ENCODE measurements at regions not wholly inside any gene's neighbourhood (a gene's known extent, or its start where the extent isn't known, plus 50 kb on each side); places are given as distances from the start of the nearest gene placed in this dataset.

- no peak overlapping the region for H3K27ac ChIP-seq
- H3K4me1 ChIP-seq (ENCODE audit: low read depth, poor library complexity, severe bottlenecking): no peaks in the 10 kb centered on the region
- H2AFZ ChIP-seq (ENCODE audit: low read depth): no peak overlapping the region
- TF ChIP-seq CTCF (conservative IDR thresholded peaks at IDR 0.05; ENCODE audit: low read depth, low read length): no peak
- no peaks in the 10 kb centered on the region for H3K79me2 ChIP-seq (ENCODE audit: insufficient read depth, low read depth)
- H3K4me3 ChIP-seq (IDR thresholded peaks at IDR 0.05; ENCODE audit: insufficient read depth, low read depth, low read length): no peak overlapping the region
- no peaks in the 10 kb centered on the region for H3K27me3 ChIP-seq (ENCODE audit: insufficient read depth, low read depth)
- no peak overlapping the region for H3K4me2 ChIP-seq
- no peaks in the 10 kb centered on the region for H4K20me1 ChIP-seq (ENCODE audit: insufficient read depth)
- H3K9ac ChIP-seq: no peak overlapping the region
- H3K36me3 ChIP-seq (ENCODE audit: insufficient read depth): no peaks in the 10 kb centered on the region
Observed at GRCh38 chr7:49666764-49667163, 106.7 kb upstream of the VWC2 start.

GRCh38 chr7:49669285-49669684, 104.2 kb upstream of the VWC2 start:
- Histone ChIP-seq H4K20me1 (ENCODE audit: insufficient read depth) (no peaks in the 10 kb centered on the region), H2AFZ (ENCODE audit: low read depth) (no peak overlapping the region), H3K27me3 (ENCODE audit: insufficient read depth, low read depth) (no peaks in the 10 kb centered on the region), H3K4me2 (no peak overlapping the region), H3K27ac (no peak overlapping the region), H3K4me3 (IDR thresholded peaks at IDR 0.05; ENCODE audit: insufficient read depth, low read depth, low read length) (no peak overlapping the region), H3K4me1 (ENCODE audit: low read depth, poor library complexity, severe bottlenecking) (no peaks in the 10 kb centered on the region), H3K9ac (no peak overlapping the region), H3K36me3 (ENCODE audit: insufficient read depth) (no peaks in the 10 kb centered on the region), H3K79me2 (ENCODE audit: insufficient read depth, low read depth) (no peaks in the 10 kb centered on the region)
- TF ChIP-seq CTCF (conservative IDR thresholded peaks at IDR 0.05; ENCODE audit: low read depth, low read length): no peak

- Histone ChIP-seq H3K9ac (no peak overlapping the region), H3K4me2 (no peak overlapping the region), H2AFZ (ENCODE audit: low read depth) (no peak overlapping the region), H3K27ac (no peak overlapping the region), H3K27me3 (ENCODE audit: insufficient read depth, low read depth) (no peaks in the 10 kb centered on the region), H3K4me1 (ENCODE audit: low read depth, poor library complexity, severe bottlenecking) (no peaks in the 10 kb centered on the region), H3K79me2 (ENCODE audit: insufficient read depth, low read depth) (no peaks in the 10 kb centered on the region), H3K36me3 (ENCODE audit: insufficient read depth) (no peaks in the 10 kb centered on the region), H4K20me1 (ENCODE audit: insufficient read depth) (no peaks in the 10 kb centered on the region), H3K4me3 (IDR thresholded peaks at IDR 0.05; ENCODE audit: insufficient read depth, low read depth, low read length) (no peak overlapping the region)
- TF ChIP-seq CTCF (conservative IDR thresholded peaks at IDR 0.05; ENCODE audit: low read depth, low read length): no peak
Observed at GRCh38 chr7:49669692-49670260, 103.7 kb upstream of the VWC2 start.

DNA sequence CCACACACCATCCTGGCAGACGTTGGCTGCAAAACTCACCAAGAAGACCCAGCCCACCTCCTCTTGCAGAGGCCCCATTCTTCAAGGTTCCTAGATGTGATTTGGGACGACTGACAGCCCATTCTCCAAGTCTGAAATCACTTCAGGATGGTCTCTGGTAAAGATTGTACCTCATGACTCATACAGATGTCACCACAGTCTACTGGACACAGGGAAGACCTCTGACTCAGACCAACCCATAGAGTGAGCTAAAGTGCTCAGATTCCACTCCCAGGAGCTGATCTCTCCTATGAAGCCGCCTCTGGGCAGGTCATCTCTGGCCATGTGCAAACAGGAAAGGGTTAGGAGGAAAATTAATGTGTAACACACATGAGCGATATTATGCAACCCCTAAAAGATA, 102.4 kb upstream of the VWC2 start:
- H3K79me2 ChIP-seq (ENCODE audit: insufficient read depth, low read depth): no peaks in the 10 kb centered on the region
- no peak overlapping the region for H2AFZ ChIP-seq (ENCODE audit: low read depth)
- H3K4me3 ChIP-seq (IDR thresholded peaks at IDR 0.05; ENCODE audit: insufficient read depth, low read depth, low read length): no peak overlapping the region
- no peak overlapping the region for H3K9ac ChIP-seq
- no peaks in the 10 kb centered on the region for H4K20me1 ChIP-seq (ENCODE audit: insufficient read depth)
- no peaks in the 10 kb centered on the region for H3K27me3 ChIP-seq (ENCODE audit: insufficient read depth, low read depth)
- TF ChIP-seq CTCF (conservative IDR thresholded peaks at IDR 0.05; ENCODE audit: low read depth, low read length): no peak
- no peaks in the 10 kb centered on the region for H3K4me1 ChIP-seq (ENCODE audit: low read depth, poor library complexity, severe bottlenecking)
- no peak overlapping the region for H3K4me2 ChIP-seq
- H3K27ac ChIP-seq: no peak overlapping the region
- H3K36me3 ChIP-seq (ENCODE audit: insufficient read depth): no peaks in the 10 kb centered on the region

Data from KMS-11 (cell line).